Caco-2 (cell line): ENCODE measurements at regions not wholly inside any gene's neighbourhood (a gene's known extent, or its start where the extent isn't known, plus 50 kb on each side); places are given as distances from the start of the nearest gene placed in this dataset.

ENCODE experiments used
- BruUV-seq: library from RNA; stranded (reverse); fragments of 400-500 nt; replicated peaks from 2 replicates; lab custom pipeline; 2021; lab: Mats Ljungman, UMichigan
- CTCF ChIA-PET: fragments of 300-600 bp; sonication (Branson Sonifier 250); formaldehyde crosslinking; loops from one replicate; lab custom pipeline; 2022; ENCODE audit warnings: antibody characterized with exemption; lab: Charles Lee
- POLR2A ChIA-PET: fragments of 300-600 bp; sonication (Branson Sonifier 250); formaldehyde crosslinking; loops from one replicate; lab custom pipeline; 2022; ENCODE audit warnings: antibody characterized with exemption; lab: Charles Lee
- DNase-seq, 2 experiments: peaks; one replicate each; pipeline versions ENCODE4 v3.0.0 to v3.0.0-alpha.2; 2020 to 2022
- H3K27me3 ChIP-seq: replicated peaks from 2 replicates; pipeline ENCODE4 v1.6.0; 2011; ENCODE audit warnings: low read length; ENCODE audit not compliant: control insufficient read depth, insufficient read depth
- H3K36me3 ChIP-seq: 2 replicates; pipeline ENCODE4 v1.5.1; 2011; ENCODE audit warnings: low read length; ENCODE audit not compliant: control insufficient read depth, insufficient read depth
- H3K4me1 ChIP-seq: fragments of 250-450 bp; sonication (Bioruptor Pico); 2 replicates; pipeline ENCODE4 v1.5.1; 2020; ENCODE audit warnings: mild to moderate bottlenecking
- H3K4me3 ChIP-seq: 2 replicates; pipeline ENCODE4 v1.5.1; 2011; ENCODE audit warnings: low read depth, mild to moderate bottlenecking, control low read depth, low read length
- H3K9me3 ChIP-seq: fragments of 250-450 bp; sonication (Bioruptor Pico); 2 replicates; pipeline ENCODE4 v1.5.1; 2020; ENCODE audit warnings: mild to moderate bottlenecking, moderate library complexity
- H3K27ac Mint-ChIP-seq: one replicate; pipeline ENCODE4 v1.8.0; 2022; ENCODE audit warnings: mixed read lengths; ENCODE audit not compliant: unreplicated experiment
- H3K27me3 Mint-ChIP-seq: one replicate; pipeline ENCODE4 v1.8.0; 2022; ENCODE audit warnings: mixed read lengths; ENCODE audit not compliant: insufficient read depth, unreplicated experiment
- H3K36me3 Mint-ChIP-seq: one replicate; pipeline ENCODE4 v1.8.0; 2022; ENCODE audit warnings: mild to moderate bottlenecking, mixed read lengths; ENCODE audit not compliant: insufficient read depth, unreplicated experiment
- H3K4me1 Mint-ChIP-seq: one replicate; pipeline ENCODE4 v1.8.0; 2022; ENCODE audit warnings: low read depth, mixed read lengths; ENCODE audit not compliant: unreplicated experiment
- H3K4me3 Mint-ChIP-seq: one replicate; pipeline ENCODE4 v1.8.0; 2022; ENCODE audit warnings: mild to moderate bottlenecking, moderate library complexity, mixed read lengths; ENCODE audit not compliant: unreplicated experiment
- H3K9me3 Mint-ChIP-seq: one replicate; pipeline ENCODE4 v1.8.0; 2022; ENCODE audit warnings: mixed read lengths; ENCODE audit not compliant: unreplicated experiment
- CTCF ChIP-seq, 2 experiments: fragments of 200-600 bp in 1 of 2; IDR thresholded peaks; 1 replicate in 1 of 2; 2 replicates in 1 of 2; pipeline versions ENCODE4 v1.5.1 to v1.8.0; 2011 to 2022; ENCODE audit warnings: antibody characterized with exemption in 1 of 2, control low read depth in 1 of 2, inconsistent platforms in 1 of 2, low read depth in 1 of 2, low read length in 1 of 2, mild to moderate bottlenecking in 1 of 2, moderate library complexity in 1 of 2; ENCODE audit not compliant: insufficient read depth in 1 of 2, severe bottlenecking in 1 of 2, unreplicated experiment in 1 of 2
- intact Hi-C: fragments of 100-400 bp; cut with micrococcal nuclease; formaldehyde crosslinking; loops from one replicate; pipeline ENCODE4 v1.10.0; 2022; ENCODE audit not compliant: unreplicated experiment

GRCh38 chr1:166384948-166385347, 218.1 kb upstream of the FAM78B start:
- H3K27me3 ChIP-seq: no peaks in the 10 kb centered on the region; the same call in 1 of the 2 replicates
- no peaks in the 10 kb centered on the region for H3K36me3 ChIP-seq
- no peaks in the 10 kb centered on the region for H3K9me3 ChIP-seq
- H3K4me1 Mint-ChIP-seq: no peaks in the 10 kb centered on the region
- intact Hi-C loops: no loop called here
- no peak overlapping the region for H3K4me3 ChIP-seq
- POLR2A ChIA-PET: no interaction called here
- no TSS peak for BruUV-seq
- no peak for DNase-seq
- H3K4me1 ChIP-seq: no peaks in the 10 kb centered on the region
- no peaks in the 10 kb centered on the region for H3K9me3 Mint-ChIP-seq
- TF ChIP-seq CTCF (IDR thresholded peaks at IDR 0.05; ENCODE audit: insufficient read depth in 1 of 2, low read depth in 1 of 2, low read length in 1 of 2, severe bottlenecking in 1 of 2, unreplicated experiment in 1 of 2): no peak
- H3K4me3 Mint-ChIP-seq: no peak overlapping the region
- CTCF ChIA-PET: no interaction called here
- H3K27ac Mint-ChIP-seq: no peak overlapping the region
- peaks cover 15% of the 10 kb centered on the region for H3K27me3 Mint-ChIP-seq
- no peaks in the 10 kb centered on the region for H3K36me3 Mint-ChIP-seq

GRCh38 chr1:166390366-166391033, 223.7 kb upstream of the FAM78B start:
- Mint-ChIP-seq H3K4me1 (no peaks in the 10 kb centered on the region), H3K36me3 (no peaks in the 10 kb centered on the region), H3K27me3 (peaks cover 6% of the 10 kb centered on the region), H3K4me3 (no peak overlapping the region), H3K9me3 (no peaks in the 10 kb centered on the region), H3K27ac (no peak overlapping the region)
- Histone ChIP-seq H3K9me3 (no peaks in the 10 kb centered on the region), H3K36me3 (no peaks in the 10 kb centered on the region), H3K4me3 (no peak overlapping the region), H3K4me1 (no peaks in the 10 kb centered on the region), H3K27me3 (no peaks in the 10 kb centered on the region; the same call in 1 of the 2 replicates)
- no peak for DNase-seq
- intact Hi-C loops: no loop called here
- ChIA-PET CTCF (no interaction called here), POLR2A (no interaction called here)
- no peak for TF ChIP-seq CTCF (IDR thresholded peaks at IDR 0.05; ENCODE audit: insufficient read depth in 1 of 2, low read depth in 1 of 2, low read length in 1 of 2, severe bottlenecking in 1 of 2, unreplicated experiment in 1 of 2)
- BruUV-seq: no TSS peak

- POLR2A ChIA-PET: no interaction called here
- Mint-ChIP-seq H3K4me3 (no peak overlapping the region), H3K27ac (no peak overlapping the region)
These were observed 224.7 kb upstream of the FAM78B start for GRCh38 chr1:166391279-166392066.

More at GRCh38 chr1:166391279-166392066, 224.7 kb upstream of the FAM78B start:
- H3K36me3 ChIP-seq: no peaks in the 10 kb centered on the region
- H3K4me1 ChIP-seq: no peaks in the 10 kb centered on the region
- BruUV-seq: no TSS peak
- H3K9me3 ChIP-seq: no peaks in the 10 kb centered on the region
- no peaks in the 10 kb centered on the region for H3K9me3 Mint-ChIP-seq
- intact Hi-C loops: no loop called here
- peaks cover 6% of the 10 kb centered on the region for H3K27me3 Mint-ChIP-seq
- H3K4me3 ChIP-seq: no peak overlapping the region
- TF ChIP-seq CTCF (IDR thresholded peaks at IDR 0.05; ENCODE audit: insufficient read depth in 1 of 2, low read depth in 1 of 2, low read length in 1 of 2, severe bottlenecking in 1 of 2, unreplicated experiment in 1 of 2): no peak
- no peaks in the 10 kb centered on the region for H3K4me1 Mint-ChIP-seq
- CTCF ChIA-PET: no interaction called here
- no peak for DNase-seq
- H3K36me3 Mint-ChIP-seq: no peaks in the 10 kb centered on the region
- H3K27me3 ChIP-seq: no peaks in the 10 kb centered on the region; the same call in 1 of the 2 replicates
